ENCODE measurements at regions not wholly inside any gene's neighbourhood (a gene's known extent, or its start where the extent isn't known, plus 50 kb on each side); places are given as distances from the start of the nearest gene placed in this dataset.
"Not testable (repeated sequence)": the region's sequence is repeated elsewhere in the genome, so short reads cannot be mapped to it uniquely, and the experiment has no call there.

GRCh38 chr2:160621748-160622147 is 128.1 kb upstream of the RBMS1 start:
- FAIRE-seq (no peak), DNase-seq (ENCODE audit: low read depth) (peak; percentile 61)
- Histone ChIP-seq H3K27me3 (ENCODE audit: control insufficient read depth, insufficient read depth, low read length) (no peaks in the 10 kb centered on the region), H3K4me3 (ENCODE audit: low read depth, low read length) (no peak overlapping the region), H3K36me3 (ENCODE audit: control insufficient read depth, insufficient read depth, low read length) (no peaks in the 10 kb centered on the region)
- TF ChIP-seq CTCF (IDR thresholded peaks at IDR 0.05; ENCODE audit: insufficient read depth, low read length, severe bottlenecking): no peak

- not testable (repeated sequence) for FAIRE-seq; H3K36me3 ChIP-seq (ENCODE audit: control insufficient read depth, insufficient read depth, low read length); H3K27me3 ChIP-seq (ENCODE audit: control insufficient read depth, insufficient read depth, low read length); DNase-seq (ENCODE audit: low read depth); H3K4me3 ChIP-seq (ENCODE audit: low read depth, low read length)
Observed at GRCh38 chr2:160628020-160628637, 134.5 kb upstream of the RBMS1 start.

GRCh38 chr2:160628811-160629210 is 135.2 kb upstream of the RBMS1 start:
- Histone ChIP-seq H3K27me3 (ENCODE audit: control insufficient read depth, insufficient read depth, low read length) (no peaks in the 10 kb centered on the region), H3K36me3 (ENCODE audit: control insufficient read depth, insufficient read depth, low read length) (no peaks in the 10 kb centered on the region), H3K4me3 (ENCODE audit: low read depth, low read length) (no peak overlapping the region)
- TF ChIP-seq CTCF (IDR thresholded peaks at IDR 0.05; ENCODE audit: insufficient read depth, low read length, severe bottlenecking): no peak
- DNase-seq (ENCODE audit: low read depth): peak; percentile 63
- no peak for FAIRE-seq

GRCh38 chr2:160630801-160631590 is 137.4 kb upstream of the RBMS1 start:
- FAIRE-seq (no peak), DNase-seq (ENCODE audit: low read depth) (no peak)
- TF ChIP-seq CTCF (IDR thresholded peaks at IDR 0.05; ENCODE audit: insufficient read depth, low read length, severe bottlenecking): no peak
- no peaks in the 10 kb centered on the region for H3K27me3 ChIP-seq (ENCODE audit: control insufficient read depth, insufficient read depth, low read length)
- H3K36me3 ChIP-seq (ENCODE audit: control insufficient read depth, insufficient read depth, low read length): no peaks in the 10 kb centered on the region
- H3K4me3 ChIP-seq (ENCODE audit: low read depth, low read length): no peak overlapping the region

GRCh38 chr2:160632084-160632975 is 138.7 kb upstream of the RBMS1 start:
- H3K27me3 ChIP-seq (ENCODE audit: control insufficient read depth, insufficient read depth, low read length): no peaks in the 10 kb centered on the region
- FAIRE-seq (no peak), DNase-seq (ENCODE audit: low read depth) (no peak)
- H3K36me3 ChIP-seq (ENCODE audit: control insufficient read depth, insufficient read depth, low read length): no peaks in the 10 kb centered on the region
- TF ChIP-seq CTCF (IDR thresholded peaks at IDR 0.05; ENCODE audit: insufficient read depth, low read length, severe bottlenecking): no peak
- H3K4me3 ChIP-seq (ENCODE audit: low read depth, low read length): no peak overlapping the region

- no peak for TF ChIP-seq CTCF (IDR thresholded peaks at IDR 0.05; ENCODE audit: insufficient read depth, low read length, severe bottlenecking)
- no peak for DNase-seq (ENCODE audit: low read depth)
- Histone ChIP-seq H3K36me3 (ENCODE audit: control insufficient read depth, insufficient read depth, low read length) (no peaks in the 10 kb centered on the region), H3K27me3 (ENCODE audit: control insufficient read depth, insufficient read depth, low read length) (no peaks in the 10 kb centered on the region), H3K4me3 (ENCODE audit: low read depth, low read length) (no peak overlapping the region)
- FAIRE-seq: no peak
Observed at GRCh38 chr2:160634436-160634835, 140.8 kb upstream of the RBMS1 start.

Data from bronchial epithelial cell (primary cell).